ENCODE measurements at regions not wholly inside any gene's neighbourhood (a gene's known extent, or its start where the extent isn't known, plus 50 kb on each side); places are given as distances from the start of the nearest gene placed in this dataset.

DNA sequence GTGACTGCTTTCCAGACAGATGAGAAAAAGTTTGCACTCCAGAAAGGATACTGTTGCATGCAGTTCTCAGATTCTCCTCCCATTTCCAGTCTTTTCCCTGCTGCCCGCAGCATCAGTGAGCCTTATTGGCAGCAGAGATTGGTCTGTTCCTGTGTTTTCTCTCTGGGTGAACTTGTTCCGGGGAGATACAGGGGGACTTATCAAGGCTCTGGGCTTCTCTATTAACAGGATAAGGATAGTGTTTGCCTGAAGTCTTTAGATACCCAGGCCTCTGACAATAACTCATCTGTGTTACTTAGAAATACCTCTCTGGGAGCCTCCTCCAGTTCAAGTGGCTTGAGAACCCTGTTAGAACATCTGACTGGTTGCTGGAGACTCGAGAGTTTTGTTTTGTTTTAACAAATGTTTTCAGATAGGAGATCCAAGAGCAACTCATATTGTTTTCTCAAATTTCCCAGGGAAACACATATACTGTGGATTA, 154.7 kb downstream of the BLID start:
- no peak for DNase-seq (ENCODE audit: low read depth)
- H3K4me3 ChIP-seq (ENCODE audit: control insufficient read depth, low read depth, low read length) = no peak overlapping the region
- TF ChIP-seq CTCF (IDR thresholded peaks at IDR 0.05; ENCODE audit: control insufficient read depth, insufficient read depth, low read depth, low read length, missing control alignments) = no peak

DNA sequence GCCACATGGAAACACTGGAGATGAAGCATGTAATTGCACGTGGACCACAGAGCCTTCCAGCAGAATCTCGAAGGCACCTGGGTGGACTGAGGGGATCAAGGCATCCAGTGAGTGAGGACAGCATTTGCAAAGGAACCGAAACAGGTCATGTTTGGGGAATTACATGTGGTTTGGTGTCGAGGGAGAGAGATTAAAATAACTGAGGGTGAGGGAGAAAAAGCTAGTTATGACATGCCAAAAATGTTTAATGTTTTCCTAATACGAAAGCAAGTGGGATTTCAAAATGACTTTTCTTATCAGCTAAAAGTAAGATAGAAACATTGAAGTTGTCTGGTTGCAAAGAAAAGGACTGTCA, 157.1 kb downstream of the BLID start:
- no peak for TF ChIP-seq CTCF (IDR thresholded peaks at IDR 0.05; ENCODE audit: control insufficient read depth, insufficient read depth, low read depth, low read length, missing control alignments)
- no peak overlapping the region for H3K4me3 ChIP-seq (ENCODE audit: control insufficient read depth, low read depth, low read length)
- no peak for DNase-seq (ENCODE audit: low read depth)

DNA sequence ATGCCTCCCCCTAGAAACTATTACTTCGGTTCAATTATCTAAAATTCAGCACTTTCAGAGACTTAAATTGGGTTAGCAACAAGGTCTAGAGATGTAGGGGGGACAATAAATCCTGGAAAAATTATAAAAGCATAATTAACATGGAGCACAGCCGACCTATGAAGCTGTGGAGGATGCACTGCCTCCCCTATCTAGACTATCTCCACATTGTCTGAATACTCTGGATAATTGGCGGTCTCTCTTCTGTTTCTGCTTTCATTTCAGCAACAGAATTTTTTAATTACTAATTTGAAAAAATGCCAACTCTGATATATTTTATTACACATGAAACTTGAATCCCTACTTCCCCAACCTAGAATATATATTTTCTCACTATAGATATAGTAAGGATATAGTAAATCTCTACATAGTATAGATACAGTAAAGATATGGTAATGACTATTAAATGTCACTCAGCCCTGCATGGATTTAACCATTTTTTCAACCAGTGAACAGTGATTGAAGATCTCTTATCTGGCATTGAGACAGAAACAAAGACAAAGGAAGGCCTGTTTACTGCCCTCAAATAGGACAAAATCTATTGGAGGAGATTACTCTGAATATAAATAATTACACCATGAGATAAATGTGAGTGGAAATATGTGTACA, 157.6 kb downstream of the BLID start:
- H3K4me3 ChIP-seq (ENCODE audit: control insufficient read depth, low read depth, low read length) = no peak overlapping the region
- no peak for DNase-seq (ENCODE audit: low read depth)
- no peak for TF ChIP-seq CTCF (IDR thresholded peaks at IDR 0.05; ENCODE audit: control insufficient read depth, insufficient read depth, low read depth, low read length, missing control alignments)

GRCh38 chr11:121953122-121953521, 162.9 kb downstream of the BLID start:
- no peak overlapping the region for H3K4me3 ChIP-seq (ENCODE audit: control insufficient read depth, low read depth, low read length)
- no peak for DNase-seq (ENCODE audit: low read depth)
- TF ChIP-seq CTCF (IDR thresholded peaks at IDR 0.05; ENCODE audit: control insufficient read depth, insufficient read depth, low read depth, low read length, missing control alignments) = no peak

DNA sequence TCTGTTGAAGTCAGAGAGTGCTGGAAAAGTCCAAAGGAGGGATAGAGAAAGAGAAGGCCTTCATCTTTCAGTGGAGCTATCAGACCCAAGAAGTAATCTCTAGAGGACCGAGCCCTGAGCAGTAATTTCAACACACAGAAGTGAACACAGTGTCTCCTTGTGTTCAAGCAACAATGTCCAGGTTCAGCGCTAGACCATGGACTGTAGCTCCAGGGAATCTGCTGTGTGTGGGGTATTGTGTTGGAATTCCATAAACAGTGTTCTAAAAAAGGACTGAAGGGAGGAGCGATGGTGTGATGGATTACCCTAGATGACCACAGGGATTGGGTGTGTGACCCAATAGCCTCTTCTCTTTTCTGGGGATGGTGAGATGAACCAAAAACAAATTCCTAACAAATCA, 165.9 kb downstream of the BLID start:
- H3K4me3 ChIP-seq (ENCODE audit: control insufficient read depth, low read depth, low read length) = no peak overlapping the region
- no peak for DNase-seq (ENCODE audit: low read depth)
- TF ChIP-seq CTCF (IDR thresholded peaks at IDR 0.05; ENCODE audit: control insufficient read depth, insufficient read depth, low read depth, low read length, missing control alignments) = no peak

GRCh38 chr11:121946514-121946913, 169.5 kb downstream of the BLID start:
- no peak overlapping the region for H3K4me3 ChIP-seq (ENCODE audit: control insufficient read depth, low read depth, low read length)
- TF ChIP-seq CTCF (IDR thresholded peaks at IDR 0.05; ENCODE audit: control insufficient read depth, insufficient read depth, low read depth, low read length, missing control alignments) = no peak
- no peak for DNase-seq (ENCODE audit: low read depth)
